HEK293 (cell line): ENCODE measurements at regions not wholly inside any gene's neighbourhood (a gene's known extent, or its start where the extent isn't known, plus 50 kb on each side); places are given as distances from the start of the nearest gene placed in this dataset.

ENCODE experiments used
- CTCF ChIA-PET: fragments of 350-600 bp; formaldehyde crosslinking; extraction: SDS; loops from one replicate; lab custom pipeline; 2021; ENCODE audit warnings: antibody characterized with exemption; lab: Yijun Ruan, JAX
- POLR2A ChIA-PET: fragments of 300-600 bp; formaldehyde crosslinking; extraction: SDS; loops from one replicate; lab custom pipeline; 2020; ENCODE audit warnings: antibody characterized with exemption, inconsistent platforms; lab: Yijun Ruan, JAX
- H3K27ac ChIP-seq: fragments of 200-500 bp; sonication (Bioruptor generic); 2 replicates; pipeline ENCODE4 v1.5.1; 2014; ENCODE audit warnings: low read depth, low read length, control low read depth, inconsistent platforms; ENCODE audit errors: extremely low read depth
- H3K36me3 ChIP-seq, 2 experiments: fragments of 200-500 bp in 1 of 2; sonication (Bioruptor generic) in 1 of 2; 1 replicate in 1 of 2; 2 replicates in 1 of 2; pipeline ENCODE4 v1.5.1; 2014 to 2017; ENCODE audit warnings: inconsistent platforms in 2 of 2, low read length in 2 of 2; ENCODE audit not compliant: control insufficient read depth in 2 of 2, insufficient read depth in 1 of 2
- H3K4me1 ChIP-seq: fragments of 200-500 bp; sonication (Bioruptor generic); 2 replicates; pipeline ENCODE4 v1.5.1; 2014; ENCODE audit warnings: mild to moderate bottlenecking, low read length, inconsistent platforms; ENCODE audit not compliant: control insufficient read depth, insufficient read depth
- H3K4me3 ChIP-seq: 2 replicates; pipeline ENCODE4 v1.5.1; 2011; ENCODE audit warnings: low read depth, mild to moderate bottlenecking, control low read depth, low read length, moderate library complexity
- H3K9me3 ChIP-seq: fragments of 200-500 bp; sonication (Bioruptor generic); 2 replicates; pipeline ENCODE4 v1.5.1; 2014; ENCODE audit warnings: low read depth, low read length, inconsistent platforms; ENCODE audit not compliant: control insufficient read depth, insufficient read depth
- HOXA7 ChIP-seq: sonication (generic); formaldehyde crosslinking; IDR thresholded peaks from 2 replicates; pipeline ENCODE4 v1.8.1; 2022; ENCODE audit warnings: missing genetic modification reagents, borderline replicate concordance
- RBAK ChIP-seq: fragments of 450-650 bp; formaldehyde crosslinking; IDR thresholded peaks from 2 replicates; pipeline ENCODE4 v1.5.1; 2016; ENCODE audit warnings: missing biosample characterization, missing genetic modification characterization
- SP3 ChIP-seq: fragments of 450-650 bp; formaldehyde crosslinking; IDR thresholded peaks from 2 replicates; pipeline ENCODE4 v1.5.1; 2016; ENCODE audit warnings: missing biosample characterization, missing genetic modification characterization
- TSHZ1 ChIP-seq: fragments of 450-650 bp; formaldehyde crosslinking; IDR thresholded peaks from 2 replicates; pipeline ENCODE4 v1.5.1; 2016; ENCODE audit warnings: missing biosample characterization, missing genetic modification characterization, borderline replicate concordance
- ZNF133 ChIP-seq: fragments of 450-650 bp; formaldehyde crosslinking; IDR thresholded peaks from 2 replicates; pipeline ENCODE4 v1.5.1; 2016; ENCODE audit warnings: missing biosample characterization, missing genetic modification characterization
- ZNF223 ChIP-seq: fragments of 450-650 bp; formaldehyde crosslinking; IDR thresholded peaks from 2 replicates; pipeline ENCODE4 v1.5.1; 2016; ENCODE audit warnings: missing biosample characterization, missing genetic modification characterization
- ZNF335 ChIP-seq: fragments of 450-650 bp; formaldehyde crosslinking; conservative IDR thresholded peaks from 2 replicates; pipeline ENCODE4 v1.5.1; 2016; ENCODE audit warnings: missing biosample characterization, missing genetic modification characterization
- ZNF433 ChIP-seq: fragments of 450-650 bp; formaldehyde crosslinking; IDR thresholded peaks from 2 replicates; pipeline ENCODE4 v1.5.1; 2016; ENCODE audit warnings: missing biosample characterization, missing genetic modification characterization, low read depth
- ZNF48 ChIP-seq: fragments of 450-650 bp; formaldehyde crosslinking; IDR thresholded peaks from 2 replicates; pipeline ENCODE4 v1.5.1; 2016; ENCODE audit warnings: missing biosample characterization, missing genetic modification characterization
- ZNF510 ChIP-seq: fragments of 450-650 bp; formaldehyde crosslinking; IDR thresholded peaks from 2 replicates; pipeline ENCODE4 v1.5.1; 2018; ENCODE audit warnings: mild to moderate bottlenecking, missing genetic modification characterization, missing biosample characterization; ENCODE audit not compliant: insufficient replicate concordance
- ZNF596 ChIP-seq: fragments of 450-650 bp; IDR thresholded peaks from 2 replicates; pipeline ENCODE4 v1.5.0; 2018; ENCODE audit warnings: missing biosample characterization, mild to moderate bottlenecking, missing genetic modification characterization, moderate library complexity
- TF ChIP-seq, protein P1 (sequence below): fragments of 450-650 bp; formaldehyde crosslinking; IDR thresholded peaks from 2 replicates; pipeline ENCODE4 v1.5.1; 2016; ENCODE audit warnings: missing biosample characterization, missing genetic modification characterization
- TF ChIP-seq, protein P2 (sequence below): fragments of 450-650 bp; formaldehyde crosslinking; IDR thresholded peaks from 2 replicates; pipeline ENCODE4 v1.5.1; 2016; ENCODE audit warnings: missing biosample characterization, missing genetic modification characterization
- TF ChIP-seq, protein P3 (sequence below): fragments of 450-650 bp; formaldehyde crosslinking; IDR thresholded peaks from 2 replicates; pipeline ENCODE4 v1.5.1; 2016; ENCODE audit warnings: missing biosample characterization, missing genetic modification characterization, borderline replicate concordance
- TF ChIP-seq, protein P4 (sequence below): fragments of 450-650 bp; formaldehyde crosslinking; IDR thresholded peaks from 2 replicates; pipeline ENCODE4 v1.5.1; 2017; ENCODE audit warnings: missing biosample characterization, missing genetic modification characterization

GRCh38 chr12:17159506-17160300, 553.7 kb upstream of the LMO3 start:
- H3K4me1 ChIP-seq, result no peaks in the 10 kb centered on the region
- TF ChIP-seq, protein P1, sequence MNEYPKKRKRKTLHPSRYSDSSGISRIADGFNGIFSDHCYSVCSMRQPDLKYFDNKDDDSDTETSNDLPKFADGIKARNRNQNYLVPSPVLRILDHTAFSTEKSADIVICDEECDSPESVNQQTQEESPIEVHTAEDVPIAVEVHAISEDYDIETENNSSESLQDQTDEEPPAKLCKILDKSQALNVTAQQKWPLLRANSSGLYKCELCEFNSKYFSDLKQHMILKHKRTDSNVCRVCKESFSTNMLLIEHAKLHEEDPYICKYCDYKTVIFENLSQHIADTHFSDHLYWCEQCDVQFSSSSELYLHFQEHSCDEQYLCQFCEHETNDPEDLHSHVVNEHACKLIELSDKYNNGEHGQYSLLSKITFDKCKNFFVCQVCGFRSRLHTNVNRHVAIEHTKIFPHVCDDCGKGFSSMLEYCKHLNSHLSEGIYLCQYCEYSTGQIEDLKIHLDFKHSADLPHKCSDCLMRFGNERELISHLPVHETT (tag by site-specific recombination), result no peak
- TF ChIP-seq, protein P2, sequence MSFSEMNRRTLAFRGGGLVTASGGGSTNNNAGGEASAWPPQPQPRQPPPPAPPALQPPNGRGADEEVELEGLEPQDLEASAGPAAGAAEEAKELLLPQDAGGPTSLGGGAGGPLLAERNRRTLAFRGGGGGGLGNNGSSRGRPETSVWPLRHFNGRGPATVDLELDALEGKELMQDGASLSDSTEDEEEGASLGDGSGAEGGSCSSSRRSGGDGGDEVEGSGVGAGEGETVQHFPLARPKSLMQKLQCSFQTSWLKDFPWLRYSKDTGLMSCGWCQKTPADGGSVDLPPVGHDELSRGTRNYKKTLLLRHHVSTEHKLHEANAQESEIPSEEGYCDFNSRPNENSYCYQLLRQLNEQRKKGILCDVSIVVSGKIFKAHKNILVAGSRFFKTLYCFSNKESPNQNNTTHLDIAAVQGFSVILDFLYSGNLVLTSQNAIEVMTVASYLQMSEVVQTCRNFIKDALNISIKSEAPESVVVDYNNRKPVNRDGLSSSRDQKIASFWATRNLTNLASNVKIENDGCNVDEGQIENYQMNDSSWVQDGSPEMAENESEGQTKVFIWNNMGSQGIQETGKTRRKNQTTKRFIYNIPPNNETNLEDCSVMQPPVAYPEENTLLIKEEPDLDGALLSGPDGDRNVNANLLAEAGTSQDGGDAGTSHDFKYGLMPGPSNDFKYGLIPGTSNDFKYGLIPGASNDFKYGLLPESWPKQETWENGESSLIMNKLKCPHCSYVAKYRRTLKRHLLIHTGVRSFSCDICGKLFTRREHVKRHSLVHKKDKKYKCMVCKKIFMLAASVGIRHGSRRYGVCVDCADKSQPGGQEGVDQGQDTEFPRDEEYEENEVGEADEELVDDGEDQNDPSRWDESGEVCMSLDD (tag by site-specific recombination), result no peak
- no peak for TF ChIP-seq TSHZ1 (tag by site-specific recombination)
- TF ChIP-seq, protein P3, sequence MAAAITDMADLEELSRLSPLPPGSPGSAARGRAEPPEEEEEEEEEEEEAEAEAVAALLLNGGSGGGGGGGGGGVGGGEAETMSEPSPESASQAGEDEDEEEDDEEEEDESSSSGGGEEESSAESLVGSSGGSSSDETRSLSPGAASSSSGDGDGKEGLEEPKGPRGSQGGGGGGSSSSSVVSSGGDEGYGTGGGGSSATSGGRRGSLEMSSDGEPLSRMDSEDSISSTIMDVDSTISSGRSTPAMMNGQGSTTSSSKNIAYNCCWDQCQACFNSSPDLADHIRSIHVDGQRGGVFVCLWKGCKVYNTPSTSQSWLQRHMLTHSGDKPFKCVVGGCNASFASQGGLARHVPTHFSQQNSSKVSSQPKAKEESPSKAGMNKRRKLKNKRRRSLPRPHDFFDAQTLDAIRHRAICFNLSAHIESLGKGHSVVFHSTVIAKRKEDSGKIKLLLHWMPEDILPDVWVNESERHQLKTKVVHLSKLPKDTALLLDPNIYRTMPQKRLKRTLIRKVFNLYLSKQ (tag by site-specific recombination), result no peak
- TF ChIP-seq ZNF48 (tag by site-specific recombination), result no peak
- no peak for TF ChIP-seq ZNF223 (tag by site-specific recombination)
- TF ChIP-seq ZNF596 (tag by site-specific recombination), result no peak
- TF ChIP-seq RBAK (tag by site-specific recombination), result no peak
- no peak for TF ChIP-seq ZNF510 (tag by site-specific recombination)
- TF ChIP-seq SP3 (tag by site-specific recombination), result no peak
- TF ChIP-seq, protein P4, sequence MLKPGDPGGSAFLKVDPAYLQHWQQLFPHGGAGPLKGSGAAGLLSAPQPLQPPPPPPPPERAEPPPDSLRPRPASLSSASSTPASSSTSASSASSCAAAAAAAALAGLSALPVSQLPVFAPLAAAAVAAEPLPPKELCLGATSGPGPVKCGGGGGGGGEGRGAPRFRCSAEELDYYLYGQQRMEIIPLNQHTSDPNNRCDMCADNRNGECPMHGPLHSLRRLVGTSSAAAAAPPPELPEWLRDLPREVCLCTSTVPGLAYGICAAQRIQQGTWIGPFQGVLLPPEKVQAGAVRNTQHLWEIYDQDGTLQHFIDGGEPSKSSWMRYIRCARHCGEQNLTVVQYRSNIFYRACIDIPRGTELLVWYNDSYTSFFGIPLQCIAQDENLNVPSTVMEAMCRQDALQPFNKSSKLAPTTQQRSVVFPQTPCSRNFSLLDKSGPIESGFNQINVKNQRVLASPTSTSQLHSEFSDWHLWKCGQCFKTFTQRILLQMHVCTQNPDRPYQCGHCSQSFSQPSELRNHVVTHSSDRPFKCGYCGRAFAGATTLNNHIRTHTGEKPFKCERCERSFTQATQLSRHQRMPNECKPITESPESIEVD (tag by site-specific recombination), result no peak
- TF ChIP-seq ZNF335, result no peak
- no peak for TF ChIP-seq ZNF433 (tag by site-specific recombination)
- no peak for TF ChIP-seq HOXA7 (CRISPR knock-in tag)
- no peak for TF ChIP-seq ZNF133
- POLR2A ChIA-PET, result no interaction called here
- no peaks in the 10 kb centered on the region for H3K9me3 ChIP-seq
- no peaks in the 10 kb centered on the region for H3K36me3 ChIP-seq
- CTCF ChIA-PET, result no interaction called here
- H3K27ac ChIP-seq, result no peak overlapping the region
- no peak overlapping the region for H3K4me3 ChIP-seq
